ENCODE measurements at regions not wholly inside any gene's neighbourhood (a gene's known extent, or its start where the extent isn't known, plus 50 kb on each side); places are given as distances from the start of the nearest gene placed in this dataset.

DNA sequence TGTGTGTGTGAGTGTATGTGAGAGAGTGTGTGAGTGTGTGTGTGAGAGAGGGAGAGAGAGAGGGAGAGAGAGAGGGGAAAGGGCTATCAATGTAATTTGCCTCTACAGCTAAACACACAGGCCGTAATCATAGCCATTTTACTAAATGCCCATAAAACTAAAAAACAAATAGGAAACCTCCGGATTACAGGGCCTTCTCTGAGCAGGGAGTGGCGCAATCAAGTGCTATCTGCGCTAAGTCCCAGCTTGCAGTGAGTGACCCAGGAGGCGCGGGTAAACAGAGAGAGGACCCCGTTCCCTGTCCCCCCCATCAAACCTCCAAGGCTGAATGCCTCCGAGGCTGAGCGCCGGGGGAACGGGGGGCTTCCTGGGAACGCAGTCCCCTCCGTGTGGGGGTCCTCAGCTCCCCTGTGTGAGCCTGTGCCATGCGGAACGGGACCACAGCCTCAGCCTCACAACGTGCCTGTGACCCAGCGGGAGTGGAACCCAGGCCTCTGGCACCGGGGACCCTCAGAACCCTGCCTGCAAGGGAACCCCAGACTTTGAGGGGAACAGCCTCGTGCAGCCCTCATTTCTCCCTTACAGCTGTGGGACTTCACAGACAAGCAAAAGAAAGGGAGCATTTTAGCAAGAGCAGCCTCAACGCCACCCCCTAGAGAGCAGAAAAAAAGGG, 54.7 kb upstream of the ID2 start:
- TF ChIP-seq POLR2A (IDR thresholded peaks at IDR 0.05) (peak; percentile 46), POLR2AphosphoS5 (IDR thresholded peaks at IDR 0.05) (peak in 2 of 3 donors; percentile 34 to 53), EP300 (IDR thresholded peaks at IDR 0.05; ENCODE audit: low read depth) (no peak)
- TF ChIP-seq, protein P1, sequence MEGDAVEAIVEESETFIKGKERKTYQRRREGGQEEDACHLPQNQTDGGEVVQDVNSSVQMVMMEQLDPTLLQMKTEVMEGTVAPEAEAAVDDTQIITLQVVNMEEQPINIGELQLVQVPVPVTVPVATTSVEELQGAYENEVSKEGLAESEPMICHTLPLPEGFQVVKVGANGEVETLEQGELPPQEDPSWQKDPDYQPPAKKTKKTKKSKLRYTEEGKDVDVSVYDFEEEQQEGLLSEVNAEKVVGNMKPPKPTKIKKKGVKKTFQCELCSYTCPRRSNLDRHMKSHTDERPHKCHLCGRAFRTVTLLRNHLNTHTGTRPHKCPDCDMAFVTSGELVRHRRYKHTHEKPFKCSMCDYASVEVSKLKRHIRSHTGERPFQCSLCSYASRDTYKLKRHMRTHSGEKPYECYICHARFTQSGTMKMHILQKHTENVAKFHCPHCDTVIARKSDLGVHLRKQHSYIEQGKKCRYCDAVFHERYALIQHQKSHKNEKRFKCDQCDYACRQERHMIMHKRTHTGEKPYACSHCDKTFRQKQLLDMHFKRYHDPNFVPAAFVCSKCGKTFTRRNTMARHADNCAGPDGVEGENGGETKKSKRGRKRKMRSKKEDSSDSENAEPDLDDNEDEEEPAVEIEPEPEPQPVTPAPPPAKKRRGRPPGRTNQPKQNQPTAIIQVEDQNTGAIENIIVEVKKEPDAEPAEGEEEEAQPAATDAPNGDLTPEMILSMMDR (IDR thresholded peaks at IDR 0.05): no peak
